ENCODE measurements at regions not wholly inside any gene's neighbourhood (a gene's known extent, or its start where the extent isn't known, plus 50 kb on each side); places are given as distances from the start of the nearest gene placed in this dataset.

DNA sequence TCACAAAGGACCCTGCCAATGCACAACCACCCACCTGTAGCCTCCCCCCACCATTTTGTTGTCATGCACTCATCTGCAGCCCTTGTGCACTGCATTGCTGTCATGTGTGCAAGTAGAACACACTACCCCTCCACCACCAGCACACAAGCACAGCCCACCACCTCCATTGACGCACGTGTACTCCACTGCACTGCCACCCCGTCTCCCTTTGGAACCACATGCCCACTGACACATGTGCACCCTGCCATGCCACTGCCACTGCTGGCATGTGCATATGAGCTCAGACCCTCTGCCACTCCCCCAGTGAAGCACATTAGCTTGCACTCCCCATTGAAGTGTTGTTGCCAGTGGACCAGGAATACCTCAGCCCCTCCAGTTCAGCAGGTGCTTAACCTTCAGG lies 530.3 kb upstream of the ACO1 start:
- H3K4me3 ChIP-seq (ENCODE audit: low read depth, low read length), result no peak overlapping the region
- TF ChIP-seq CTCF (IDR thresholded peaks at IDR 0.05; ENCODE audit: borderline replicate concordance, insufficient read depth, low read depth, low read length), result no peak

DNA sequence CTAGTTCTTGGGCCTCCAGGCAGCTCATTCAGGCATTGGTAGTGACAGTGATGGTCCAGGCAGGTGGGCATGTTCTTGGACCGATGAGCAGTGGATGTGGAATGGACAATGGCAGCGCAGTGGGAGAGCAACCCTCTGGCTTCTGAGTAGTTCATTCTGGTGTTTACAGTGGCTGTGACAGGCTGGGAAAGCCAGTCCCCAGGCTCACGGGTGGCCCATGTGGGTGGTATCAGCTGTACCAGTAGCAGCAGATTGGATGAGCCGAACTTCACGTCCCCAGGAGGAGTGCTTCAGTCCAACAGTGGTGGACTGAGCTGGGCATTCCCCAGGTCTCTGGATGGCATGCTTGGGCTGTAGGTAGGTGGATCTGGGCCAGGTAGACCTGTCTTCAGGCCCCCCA lies 515.6 kb upstream of the ACO1 start:
- no peak for TF ChIP-seq CTCF (IDR thresholded peaks at IDR 0.05; ENCODE audit: borderline replicate concordance, insufficient read depth, low read depth, low read length)
- H3K4me3 ChIP-seq (ENCODE audit: low read depth, low read length), result no peak overlapping the region

GRCh38 chr9:31870276-31870675 lies 514.2 kb upstream of the ACO1 start:
- no peak for TF ChIP-seq CTCF (IDR thresholded peaks at IDR 0.05; ENCODE audit: borderline replicate concordance, insufficient read depth, low read depth, low read length)
- no peak overlapping the region for H3K4me3 ChIP-seq (ENCODE audit: low read depth, low read length)

DNA sequence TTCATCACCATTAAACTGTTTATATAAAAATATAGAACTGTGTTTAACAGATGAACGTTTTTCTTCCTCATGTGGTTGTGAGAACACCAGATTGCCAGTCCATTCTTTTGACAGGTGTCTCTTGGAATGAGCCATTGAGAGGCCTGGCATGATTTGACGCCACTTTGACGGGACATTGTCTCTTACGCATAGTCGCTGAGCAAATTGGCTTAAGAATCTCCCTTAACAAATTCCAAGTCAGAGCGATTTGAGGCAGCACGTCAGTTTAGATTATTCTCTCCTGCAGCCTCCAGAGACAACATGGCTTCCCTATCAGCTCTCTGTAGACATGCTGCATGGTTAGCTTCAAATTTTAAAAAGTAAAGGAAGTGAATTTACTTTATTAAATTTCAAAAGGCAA lies 510.7 kb upstream of the ACO1 start:
- no peak overlapping the region for H3K4me3 ChIP-seq (ENCODE audit: low read depth, low read length)
- no peak for TF ChIP-seq CTCF (IDR thresholded peaks at IDR 0.05; ENCODE audit: borderline replicate concordance, insufficient read depth, low read depth, low read length)

GRCh38 chr9:31894008-31894407 lies 490.4 kb upstream of the ACO1 start:
- TF ChIP-seq CTCF (IDR thresholded peaks at IDR 0.05; ENCODE audit: borderline replicate concordance, insufficient read depth, low read depth, low read length), result no peak
- no peak overlapping the region for H3K4me3 ChIP-seq (ENCODE audit: low read depth, low read length)

DNA sequence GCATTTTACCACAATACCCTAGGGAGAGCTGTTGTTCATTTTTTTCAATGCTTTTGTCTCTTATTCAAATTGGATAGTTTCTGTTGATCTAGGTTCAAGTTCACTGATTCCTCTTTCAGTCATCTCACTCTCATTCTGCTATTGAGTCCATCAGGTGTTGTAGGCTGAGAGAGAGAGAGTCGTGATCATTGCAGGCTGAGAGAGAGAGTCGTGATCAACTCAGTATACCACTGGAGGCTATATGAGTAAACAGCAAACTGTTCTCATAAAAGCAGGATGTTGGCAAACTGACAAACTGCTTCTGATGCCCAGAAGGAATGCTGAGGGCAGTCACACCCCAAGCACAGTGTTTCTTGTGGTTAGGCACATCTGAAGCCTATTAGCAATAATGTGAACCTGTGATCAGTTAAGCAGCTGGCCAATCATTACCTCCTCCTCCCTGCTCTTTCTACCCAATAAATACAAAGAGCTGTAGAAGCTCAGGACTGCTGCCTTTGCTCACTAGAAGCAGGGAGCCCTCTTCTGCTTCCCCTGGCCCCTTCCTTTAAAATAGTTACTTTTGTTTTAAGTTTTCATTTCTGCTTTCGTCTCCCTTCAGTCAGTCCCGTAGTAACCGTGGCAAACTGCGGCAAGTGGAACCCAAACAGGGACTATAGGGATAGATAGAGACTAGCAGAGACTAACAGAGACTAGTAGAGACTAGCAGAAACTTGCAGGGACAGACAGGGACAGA lies 476.1 kb upstream of the ACO1 start:
- no peak for TF ChIP-seq CTCF (IDR thresholded peaks at IDR 0.05; ENCODE audit: borderline replicate concordance, insufficient read depth, low read depth, low read length)
- H3K4me3 ChIP-seq (ENCODE audit: low read depth, low read length), result peak overlapping the region; percentile 31

DNA sequence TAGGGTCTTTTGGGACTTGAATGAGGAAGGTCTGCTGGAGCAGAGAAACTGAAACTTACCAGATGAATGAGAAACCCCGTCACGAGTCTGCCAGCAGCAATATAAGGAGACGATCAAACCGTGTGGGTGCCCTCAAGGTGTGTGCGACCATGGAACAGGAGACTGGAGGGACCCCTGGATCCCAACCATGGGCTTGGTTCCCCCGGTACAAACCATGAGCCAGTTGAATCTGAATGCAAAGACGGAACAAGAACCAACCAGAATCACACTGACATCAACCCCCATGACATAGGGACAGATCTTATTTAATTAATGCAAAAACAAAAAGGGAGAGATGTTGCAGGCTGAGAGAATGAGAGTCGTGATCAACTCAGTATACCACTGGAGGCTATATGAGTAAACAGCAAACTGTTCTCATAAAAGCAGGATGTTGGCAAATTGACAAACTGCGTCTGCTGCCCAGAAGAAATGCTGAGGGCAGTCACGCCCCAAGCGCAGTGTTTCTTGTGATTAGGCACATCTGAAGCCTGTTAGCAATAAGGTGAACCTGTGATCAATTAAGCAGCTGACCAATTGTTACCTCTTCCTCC lies 475.5 kb upstream of the ACO1 start:
- TF ChIP-seq CTCF (IDR thresholded peaks at IDR 0.05; ENCODE audit: borderline replicate concordance, insufficient read depth, low read depth, low read length), result no peak
- H3K4me3 ChIP-seq (ENCODE audit: low read depth, low read length), result peak overlapping the region; percentile 31

Data from GM12875 (cell line).